ENCODE measurements at regions not wholly inside any gene's neighbourhood (a gene's known extent, or its start where the extent isn't known, plus 50 kb on each side); places are given as distances from the start of the nearest gene placed in this dataset.

DNA sequence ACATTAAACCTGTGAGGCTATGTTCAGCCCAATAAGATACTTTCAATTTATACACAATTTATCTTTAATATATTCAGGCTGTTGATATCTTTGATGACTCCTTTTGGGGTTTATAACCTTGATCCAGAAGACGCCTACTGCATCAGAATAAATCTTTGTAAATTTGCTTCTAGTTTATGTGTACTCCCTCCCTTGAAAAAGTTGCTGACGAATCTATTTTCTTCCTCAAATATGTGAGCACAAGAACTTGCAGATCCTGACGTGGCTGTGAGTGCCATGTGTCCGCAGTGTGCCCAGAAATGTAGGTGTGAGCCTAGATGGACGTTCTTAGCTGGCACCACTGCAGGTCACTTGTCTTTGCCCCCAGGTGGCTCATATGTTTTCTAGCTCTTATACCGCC, 60.6 kb upstream of the TPP2 start:
- intact Hi-C loops (cut with micrococcal nuclease) (no loop called here), dilution Hi-C loops (cut with HindIII; ENCODE audit: low sequenced_read_pairs, unreplicated experiment) (no loop called here), in situ Hi-C loops (cut with MboI; ENCODE audit: low sequenced_read_pairs) (no loop called here)
- DNase-seq: no peak
- Histone ChIP-seq H3K9me1 (ENCODE audit: insufficient read depth, low read length) (no peaks in the 10 kb centered on the region), H3K27me3 (ENCODE audit: control insufficient read depth, insufficient read depth, low read length) (no peaks in the 10 kb centered on the region), H3K9ac (ENCODE audit: low read depth, low read length) (no peak overlapping the region), H2BK20ac (ENCODE audit: low read depth, low read length) (no peak overlapping the region), H3K9me3 (ENCODE audit: control insufficient read depth, insufficient read depth, low read length) (no peaks in the 10 kb centered on the region), H2BK5ac (ENCODE audit: low read depth, low read length, poor library complexity, severe bottlenecking) (no peak overlapping the region), H4K20me1 (ENCODE audit: insufficient read depth, low read length) (no peaks in the 10 kb centered on the region), H3K56ac (ENCODE audit: extremely low read depth, insufficient read depth, low read length) (no peak overlapping the region), H2BK120ac (ENCODE audit: low read depth, low read length) (no peak overlapping the region), H4K8ac (ENCODE audit: low read depth in 2 of 2, low read length in 2 of 2) (no peak overlapping the region), H3K14ac (replicated peaks; ENCODE audit: low read depth, low read length) (no peak overlapping the region), H2AK9ac (replicated peaks; ENCODE audit: low read depth, low read length, poor library complexity) (no peak overlapping the region), H3K27ac (ENCODE audit: insufficient read depth, low read length) (no peak overlapping the region), H3K4me2 (ENCODE audit: low read depth, low read length) (no peak overlapping the region), H3K4ac (ENCODE audit: low read depth, low read length) (no peak overlapping the region), H2AK5ac (ENCODE audit: low read depth, low read length) (no peak overlapping the region), H3K18ac (ENCODE audit: low read depth, low read length) (no peak overlapping the region), H4K5ac (ENCODE audit: low read depth, low read length) (no peak overlapping the region), H3K79me1 (ENCODE audit: low read depth in 1 of 2, low read length in 2 of 2) (no peaks in the 10 kb centered on the region), H3K4me1 (ENCODE audit: control insufficient read depth, insufficient read depth, low read length) (no peaks in the 10 kb centered on the region), H3K36me3 (ENCODE audit: control insufficient read depth, insufficient read depth, low read length) (no peaks in the 10 kb centered on the region), H3K4me3 (ENCODE audit: insufficient read depth, low read depth, low read length) (no peak overlapping the region), H3K23ac (ENCODE audit: low read depth, low read length) (no peak overlapping the region), H2BK15ac (ENCODE audit: low read depth, low read length) (no peak overlapping the region), H4K91ac (ENCODE audit: insufficient read depth, low read depth, low read length) (no peak overlapping the region), H2AFZ (replicated peaks; ENCODE audit: low read length, poor library complexity) (no peak overlapping the region)
- ATAC-seq (ENCODE audit: low read depth): no peak
- WGBS, 2 experiments (ENCODE audit: extremely low coverage in 2 of 2, insufficient read length in 1 of 2): no CpG with 5 or more reads among the region's 6 CpGs
- ChIA-PET CTCF (no interaction called here), POLR2A (ENCODE audit: unreplicated experiment) (no interaction called here)
- TF ChIP-seq RAD21 (IDR thresholded peaks at IDR 0.05; ENCODE audit: low read length): no peak
- TF ChIP-seq, protein P1, sequence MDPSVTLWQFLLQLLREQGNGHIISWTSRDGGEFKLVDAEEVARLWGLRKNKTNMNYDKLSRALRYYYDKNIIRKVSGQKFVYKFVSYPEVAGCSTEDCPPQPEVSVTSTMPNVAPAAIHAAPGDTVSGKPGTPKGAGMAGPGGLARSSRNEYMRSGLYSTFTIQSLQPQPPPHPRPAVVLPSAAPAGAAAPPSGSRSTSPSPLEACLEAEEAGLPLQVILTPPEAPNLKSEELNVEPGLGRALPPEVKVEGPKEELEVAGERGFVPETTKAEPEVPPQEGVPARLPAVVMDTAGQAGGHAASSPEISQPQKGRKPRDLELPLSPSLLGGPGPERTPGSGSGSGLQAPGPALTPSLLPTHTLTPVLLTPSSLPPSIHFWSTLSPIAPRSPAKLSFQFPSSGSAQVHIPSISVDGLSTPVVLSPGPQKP (IDR thresholded peaks at IDR 0.05; ENCODE audit: borderline replicate concordance, low read depth, low read length): no peak
- no peak for TF ChIP-seq BHLHE40 (IDR thresholded peaks at IDR 0.05; ENCODE audit: low read depth, low read length)
- TF ChIP-seq MAFK (IDR thresholded peaks at IDR 0.05; ENCODE audit: low read depth, low read length): peak; percentile 53
- TF ChIP-seq, protein P2, sequence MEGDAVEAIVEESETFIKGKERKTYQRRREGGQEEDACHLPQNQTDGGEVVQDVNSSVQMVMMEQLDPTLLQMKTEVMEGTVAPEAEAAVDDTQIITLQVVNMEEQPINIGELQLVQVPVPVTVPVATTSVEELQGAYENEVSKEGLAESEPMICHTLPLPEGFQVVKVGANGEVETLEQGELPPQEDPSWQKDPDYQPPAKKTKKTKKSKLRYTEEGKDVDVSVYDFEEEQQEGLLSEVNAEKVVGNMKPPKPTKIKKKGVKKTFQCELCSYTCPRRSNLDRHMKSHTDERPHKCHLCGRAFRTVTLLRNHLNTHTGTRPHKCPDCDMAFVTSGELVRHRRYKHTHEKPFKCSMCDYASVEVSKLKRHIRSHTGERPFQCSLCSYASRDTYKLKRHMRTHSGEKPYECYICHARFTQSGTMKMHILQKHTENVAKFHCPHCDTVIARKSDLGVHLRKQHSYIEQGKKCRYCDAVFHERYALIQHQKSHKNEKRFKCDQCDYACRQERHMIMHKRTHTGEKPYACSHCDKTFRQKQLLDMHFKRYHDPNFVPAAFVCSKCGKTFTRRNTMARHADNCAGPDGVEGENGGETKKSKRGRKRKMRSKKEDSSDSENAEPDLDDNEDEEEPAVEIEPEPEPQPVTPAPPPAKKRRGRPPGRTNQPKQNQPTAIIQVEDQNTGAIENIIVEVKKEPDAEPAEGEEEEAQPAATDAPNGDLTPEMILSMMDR (conservative IDR thresholded peaks at IDR 0.05; ENCODE audit: low read depth, low read length): no peak
- TF ChIP-seq MAZ (IDR thresholded peaks at IDR 0.05; ENCODE audit: borderline replicate concordance, low read depth, low read length): no peak
- BruUV-seq (replicated peaks): no TSS peak

All from IMR-90 (cell line).